GM12878 (cell line): ENCODE measurements at regions not wholly inside any gene's neighbourhood (a gene's known extent, or its start where the extent isn't known, plus 50 kb on each side); places are given as distances from the start of the nearest gene placed in this dataset.

Source experiments
- EED ChIP-seq: sonication (generic); IDR thresholded peaks from 2 replicates; pipeline ENCODE4 v1.6.1; 2016; ENCODE audit warnings: antibody characterized with exemption, low read depth
- HDAC2 ChIP-seq: fragments of 200-600 bp; sonication (generic); IDR thresholded peaks from 2 replicates; pipeline ENCODE4 v1.6.1; 2017
- JUNB ChIP-seq: IDR thresholded peaks from 2 replicates; pipeline ENCODE4 v1.6.1; 2016; ENCODE audit warnings: antibody characterized with exemption, mild to moderate bottlenecking
- MYB ChIP-seq: fragments of 150-350 bp; IDR thresholded peaks from 2 replicates; pipeline ENCODE4 v1.6.1; 2014; ENCODE audit warnings: mild to moderate bottlenecking, low read depth, low read length, borderline replicate concordance
- TF ChIP-seq, protein P1 (sequence below): fragments of 450-650 bp; IDR thresholded peaks from 2 replicates; pipeline ENCODE4 v1.6.1; 2017; ENCODE audit warnings: mild to moderate bottlenecking, moderate library complexity
- TF ChIP-seq, protein P2 (sequence below): fragments of 450-650 bp; IDR thresholded peaks from 2 replicates; pipeline ENCODE4 v1.6.1; 2017; ENCODE audit warnings: antibody characterized with exemption, mild to moderate bottlenecking, moderate library complexity
- TF ChIP-seq, protein P3 (sequence below): fragments of 450-650 bp; formaldehyde crosslinking; IDR thresholded peaks from 2 replicates; pipeline ENCODE4 v1.4.0; 2022; ENCODE audit warnings: mild to moderate bottlenecking, moderate library complexity

DNA sequence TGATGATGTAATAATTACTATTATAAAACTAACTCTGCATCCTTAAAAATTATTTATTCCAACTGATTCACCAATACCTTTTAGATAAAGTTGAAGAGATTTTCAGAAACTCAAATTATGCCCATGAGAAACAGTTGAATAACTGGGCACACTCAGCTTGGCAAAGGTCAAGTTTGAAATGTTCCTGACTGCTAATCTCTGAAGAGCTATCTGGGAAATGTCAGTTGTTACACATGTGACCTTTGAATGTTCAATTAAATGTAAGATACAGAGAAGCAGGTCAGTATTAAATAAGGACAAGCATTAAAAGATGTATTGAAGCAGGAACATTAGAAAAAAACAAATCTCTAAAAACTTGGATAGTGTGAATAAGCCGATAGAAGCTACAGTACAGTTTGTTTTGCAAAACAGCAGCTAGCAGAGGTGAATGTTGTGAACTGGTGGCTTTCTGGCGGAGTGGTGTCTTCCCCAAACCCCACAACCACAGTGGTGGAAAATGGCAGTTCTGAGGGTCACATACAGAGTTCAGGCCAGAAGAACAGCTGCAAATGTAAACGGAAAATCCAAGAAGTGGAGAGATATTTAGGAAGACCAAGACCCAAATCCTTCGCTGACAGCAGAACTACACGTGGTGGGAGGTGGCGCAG lies 61.9 kb upstream of the SLC5A9 start (continued):
- TF ChIP-seq, protein P1, sequence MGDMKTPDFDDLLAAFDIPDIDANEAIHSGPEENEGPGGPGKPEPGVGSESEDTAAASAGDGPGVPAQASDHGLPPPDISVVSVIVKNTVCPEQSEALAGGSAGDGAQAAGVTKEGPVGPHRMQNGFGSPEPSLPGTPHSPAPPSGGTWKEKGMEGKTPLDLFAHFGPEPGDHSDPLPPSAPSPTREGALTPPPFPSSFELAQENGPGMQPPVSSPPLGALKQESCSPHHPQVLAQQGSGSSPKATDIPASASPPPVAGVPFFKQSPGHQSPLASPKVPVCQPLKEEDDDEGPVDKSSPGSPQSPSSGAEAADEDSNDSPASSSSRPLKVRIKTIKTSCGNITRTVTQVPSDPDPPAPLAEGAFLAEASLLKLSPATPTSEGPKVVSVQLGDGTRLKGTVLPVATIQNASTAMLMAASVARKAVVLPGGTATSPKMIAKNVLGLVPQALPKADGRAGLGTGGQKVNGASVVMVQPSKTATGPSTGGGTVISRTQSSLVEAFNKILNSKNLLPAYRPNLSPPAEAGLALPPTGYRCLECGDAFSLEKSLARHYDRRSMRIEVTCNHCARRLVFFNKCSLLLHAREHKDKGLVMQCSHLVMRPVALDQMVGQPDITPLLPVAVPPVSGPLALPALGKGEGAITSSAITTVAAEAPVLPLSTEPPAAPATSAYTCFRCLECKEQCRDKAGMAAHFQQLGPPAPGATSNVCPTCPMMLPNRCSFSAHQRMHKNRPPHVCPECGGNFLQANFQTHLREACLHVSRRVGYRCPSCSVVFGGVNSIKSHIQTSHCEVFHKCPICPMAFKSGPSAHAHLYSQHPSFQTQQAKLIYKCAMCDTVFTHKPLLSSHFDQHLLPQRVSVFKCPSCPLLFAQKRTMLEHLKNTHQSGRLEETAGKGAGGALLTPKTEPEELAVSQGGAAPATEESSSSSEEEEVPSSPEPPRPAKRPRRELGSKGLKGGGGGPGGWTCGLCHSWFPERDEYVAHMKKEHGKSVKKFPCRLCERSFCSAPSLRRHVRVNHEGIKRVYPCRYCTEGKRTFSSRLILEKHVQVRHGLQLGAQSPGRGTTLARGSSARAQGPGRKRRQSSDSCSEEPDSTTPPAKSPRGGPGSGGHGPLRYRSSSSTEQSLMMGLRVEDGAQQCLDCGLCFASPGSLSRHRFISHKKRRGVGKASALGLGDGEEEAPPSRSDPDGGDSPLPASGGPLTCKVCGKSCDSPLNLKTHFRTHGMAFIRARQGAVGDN: no peak
- TF ChIP-seq, protein P2, sequence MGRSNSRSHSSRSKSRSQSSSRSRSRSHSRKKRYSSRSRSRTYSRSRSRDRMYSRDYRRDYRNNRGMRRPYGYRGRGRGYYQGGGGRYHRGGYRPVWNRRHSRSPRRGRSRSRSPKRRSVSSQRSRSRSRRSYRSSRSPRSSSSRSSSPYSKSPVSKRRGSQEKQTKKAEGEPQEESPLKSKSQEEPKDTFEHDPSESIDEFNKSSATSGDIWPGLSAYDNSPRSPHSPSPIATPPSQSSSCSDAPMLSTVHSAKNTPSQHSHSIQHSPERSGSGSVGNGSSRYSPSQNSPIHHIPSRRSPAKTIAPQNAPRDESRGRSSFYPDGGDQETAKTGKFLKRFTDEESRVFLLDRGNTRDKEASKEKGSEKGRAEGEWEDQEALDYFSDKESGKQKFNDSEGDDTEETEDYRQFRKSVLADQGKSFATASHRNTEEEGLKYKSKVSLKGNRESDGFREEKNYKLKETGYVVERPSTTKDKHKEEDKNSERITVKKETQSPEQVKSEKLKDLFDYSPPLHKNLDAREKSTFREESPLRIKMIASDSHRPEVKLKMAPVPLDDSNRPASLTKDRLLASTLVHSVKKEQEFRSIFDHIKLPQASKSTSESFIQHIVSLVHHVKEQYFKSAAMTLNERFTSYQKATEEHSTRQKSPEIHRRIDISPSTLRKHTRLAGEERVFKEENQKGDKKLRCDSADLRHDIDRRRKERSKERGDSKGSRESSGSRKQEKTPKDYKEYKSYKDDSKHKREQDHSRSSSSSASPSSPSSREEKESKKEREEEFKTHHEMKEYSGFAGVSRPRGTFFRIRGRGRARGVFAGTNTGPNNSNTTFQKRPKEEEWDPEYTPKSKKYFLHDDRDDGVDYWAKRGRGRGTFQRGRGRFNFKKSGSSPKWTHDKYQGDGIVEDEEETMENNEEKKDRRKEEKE: no peak
- no peak for TF ChIP-seq EED
- TF ChIP-seq, protein P3, sequence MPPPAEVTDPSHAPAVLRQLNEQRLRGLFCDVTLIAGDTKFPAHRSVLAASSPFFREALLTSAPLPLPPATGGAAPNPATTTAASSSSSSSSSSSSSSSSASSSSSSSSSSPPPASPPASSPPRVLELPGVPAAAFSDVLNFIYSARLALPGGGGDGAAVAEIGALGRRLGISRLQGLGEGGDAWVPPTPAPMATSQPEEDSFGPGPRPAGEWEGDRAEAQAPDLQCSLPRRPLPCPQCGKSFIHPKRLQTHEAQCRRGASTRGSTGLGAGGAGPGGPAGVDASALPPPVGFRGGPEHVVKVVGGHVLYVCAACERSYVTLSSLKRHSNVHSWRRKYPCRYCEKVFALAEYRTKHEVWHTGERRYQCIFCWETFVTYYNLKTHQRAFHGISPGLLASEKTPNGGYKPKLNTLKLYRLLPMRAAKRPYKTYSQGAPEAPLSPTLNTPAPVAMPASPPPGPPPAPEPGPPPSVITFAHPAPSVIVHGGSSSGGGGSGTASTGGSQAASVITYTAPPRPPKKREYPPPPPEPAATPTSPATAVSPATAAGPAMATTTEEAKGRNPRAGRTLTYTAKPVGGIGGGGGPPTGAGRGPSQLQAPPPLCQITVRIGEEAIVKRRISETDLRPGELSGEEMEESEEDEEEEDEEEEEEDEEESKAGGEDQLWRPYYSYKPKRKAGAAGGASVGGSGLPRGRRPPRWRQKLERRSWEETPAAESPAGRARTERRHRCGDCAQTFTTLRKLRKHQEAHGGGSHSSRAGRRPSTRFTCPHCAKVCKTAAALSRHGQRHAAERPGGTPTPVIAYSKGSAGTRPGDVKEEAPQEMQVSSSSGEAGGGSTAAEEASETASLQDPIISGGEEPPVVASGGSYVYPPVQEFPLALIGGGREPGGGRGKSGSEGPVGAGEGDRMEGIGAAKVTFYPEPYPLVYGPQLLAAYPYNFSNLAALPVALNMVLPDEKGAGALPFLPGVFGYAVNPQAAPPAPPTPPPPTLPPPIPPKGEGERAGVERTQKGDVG (CRISPR knock-in tag): no peak
- TF ChIP-seq JUNB: no peak
- no peak for TF ChIP-seq HDAC2
- TF ChIP-seq MYB: no peak
